Midbrain (tissue), 1 donor: ENCODE measurements at regions not wholly inside any gene's neighbourhood (a gene's known extent, or its start where the extent isn't known, plus 50 kb on each side); places are given as distances from the start of the nearest gene placed in this dataset.

Experiments used
- DNase-seq: peaks from one replicate; lab custom pipeline; 2025; lab: John Stamatoyannopoulos, UW

GRCh38 chr4:124321364-124321763 is 391.2 kb downstream of the ANKRD50 start:
- DNase-seq = no peak

DNA sequence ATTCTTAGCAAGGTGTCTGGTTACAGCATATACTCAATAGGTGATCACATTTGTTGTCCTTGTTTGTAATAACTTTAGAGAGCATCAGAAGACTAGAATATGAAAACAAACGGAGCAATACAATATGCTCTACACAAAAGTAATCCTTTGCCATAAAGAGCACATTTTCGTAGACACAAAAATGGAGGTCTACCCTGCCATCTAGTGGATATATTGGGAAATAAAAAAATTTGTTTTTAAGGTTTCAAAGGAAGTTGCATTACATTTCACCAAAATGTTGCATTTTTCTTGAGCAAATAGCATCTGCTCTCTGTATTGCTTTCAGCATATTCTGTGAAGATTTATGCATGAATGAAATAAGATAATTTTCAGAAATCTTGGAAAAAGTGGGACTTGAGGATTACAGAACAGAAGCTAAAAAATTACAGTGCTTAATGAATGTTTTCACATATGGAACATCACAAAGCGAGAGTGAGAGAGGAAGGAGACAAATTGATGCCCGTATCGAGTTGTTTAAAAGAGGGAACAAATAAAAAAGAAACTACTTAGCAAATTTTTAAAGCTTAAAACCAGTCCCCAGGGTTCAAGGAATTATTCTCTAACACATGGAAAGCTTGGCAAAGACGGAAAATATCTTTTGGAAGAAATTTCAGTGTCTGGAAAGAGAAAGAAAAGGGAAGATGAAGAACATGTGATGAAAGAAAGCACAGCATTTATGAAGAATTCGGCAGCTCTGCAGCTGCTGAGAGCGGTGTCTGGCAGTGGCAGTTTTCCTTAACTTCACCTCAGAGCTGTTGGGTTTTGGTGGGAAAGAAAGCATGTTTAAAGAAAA is 390.1 kb downstream of the ANKRD50 start:
- peak; percentile 4 for DNase-seq

GRCh38 chr4:124325690-124326089 is 386.8 kb downstream of the ANKRD50 start:
- no peak for DNase-seq

- DNase-seq = no peak
Observed at GRCh38 chr4:124329134-124329533, 383.4 kb downstream of the ANKRD50 start.

DNA sequence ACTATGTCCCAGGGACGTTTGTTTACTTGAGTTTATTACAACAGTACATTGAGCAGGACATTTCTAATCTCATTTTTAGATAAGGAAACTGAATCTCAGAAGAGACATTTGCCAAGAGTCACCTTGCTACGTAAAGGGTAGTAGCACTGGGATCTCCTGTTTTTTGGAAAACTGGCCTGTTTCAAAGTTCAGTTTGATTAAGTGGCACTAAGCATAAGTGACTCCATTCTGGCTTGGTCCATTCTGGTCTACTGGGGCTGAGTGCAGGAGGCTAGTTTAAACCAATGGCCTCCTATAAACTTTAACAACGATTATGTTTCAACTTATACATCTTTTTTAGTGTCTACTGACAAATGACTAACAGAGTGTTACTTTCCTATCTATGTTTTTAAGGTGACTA is 382.5 kb downstream of the ANKRD50 start:
- no peak for DNase-seq

DNA sequence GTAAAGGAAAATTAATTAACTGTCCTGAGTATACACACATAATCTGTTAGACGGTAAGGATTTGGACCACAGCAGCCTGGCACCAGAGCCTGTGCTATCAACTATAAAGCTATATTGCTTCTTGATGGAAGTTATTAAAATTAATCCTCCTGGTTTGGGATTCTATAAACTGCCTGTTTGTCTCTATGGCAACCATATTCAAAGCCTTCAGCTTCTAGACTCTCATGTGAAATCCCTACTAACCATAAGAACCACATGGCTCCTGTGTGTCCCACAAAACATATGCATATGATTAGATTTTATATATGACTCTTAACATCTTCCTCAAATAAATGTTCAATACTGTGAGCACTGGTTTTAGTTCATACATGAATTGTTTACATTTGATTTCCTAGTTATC is 380.8 kb downstream of the ANKRD50 start:
- DNase-seq = no peak

- no peak for DNase-seq
Observed at GRCh38 chr4:124333466-124333865, 379.1 kb downstream of the ANKRD50 start.

- DNase-seq = peak; percentile 51
Observed at GRCh38 chr4:124334119-124334518, 378.4 kb downstream of the ANKRD50 start.

DNA sequence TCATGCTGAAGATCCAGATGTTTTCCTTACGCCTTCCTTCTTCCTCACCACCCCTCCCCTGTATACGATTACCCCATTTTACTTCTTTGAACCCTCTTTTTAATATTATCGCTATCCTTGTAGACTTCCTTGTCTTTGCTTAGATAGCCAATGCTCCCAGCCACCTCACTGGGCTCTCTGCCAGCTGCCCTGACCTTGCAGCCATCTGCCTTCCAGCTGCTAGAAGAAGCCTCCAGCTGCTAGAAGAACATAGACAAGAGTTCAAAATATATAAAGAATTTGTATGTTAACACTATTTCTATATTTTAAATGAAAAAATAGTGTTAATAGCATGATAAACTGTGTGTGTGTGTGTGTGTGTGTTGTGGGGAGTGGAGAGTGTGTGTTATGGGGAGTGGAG is 374.7 kb downstream of the ANKRD50 start:
- DNase-seq = no peak

- DNase-seq = no peak
Observed at GRCh38 chr4:124343661-124344171, 368.8 kb downstream of the ANKRD50 start.

GRCh38 chr4:124372916-124373315 is 339.6 kb downstream of the ANKRD50 start:
- DNase-seq = no peak

GRCh38 chr4:124386163-124386562 is 326.4 kb downstream of the ANKRD50 start:
- no peak for DNase-seq

DNA sequence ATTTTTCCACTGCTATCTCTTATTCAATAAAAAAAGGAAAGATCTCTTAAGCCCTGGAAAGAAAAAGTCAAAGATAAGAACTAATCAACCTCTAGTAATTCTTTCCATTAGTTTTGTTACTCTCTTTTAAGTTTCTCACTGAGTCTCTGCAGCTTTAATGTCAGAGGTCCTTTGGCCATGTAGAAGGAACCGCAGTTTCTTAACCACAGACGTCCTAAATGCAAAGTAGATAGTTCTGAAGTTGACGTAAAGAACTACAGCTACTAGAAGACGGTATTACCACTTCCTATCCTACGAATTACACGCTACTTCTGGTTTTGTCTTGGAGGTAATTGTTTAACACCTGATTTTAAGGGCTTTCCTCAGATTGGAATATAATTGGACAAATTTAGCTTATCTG is 325.9 kb downstream of the ANKRD50 start:
- DNase-seq = no peak

DNA sequence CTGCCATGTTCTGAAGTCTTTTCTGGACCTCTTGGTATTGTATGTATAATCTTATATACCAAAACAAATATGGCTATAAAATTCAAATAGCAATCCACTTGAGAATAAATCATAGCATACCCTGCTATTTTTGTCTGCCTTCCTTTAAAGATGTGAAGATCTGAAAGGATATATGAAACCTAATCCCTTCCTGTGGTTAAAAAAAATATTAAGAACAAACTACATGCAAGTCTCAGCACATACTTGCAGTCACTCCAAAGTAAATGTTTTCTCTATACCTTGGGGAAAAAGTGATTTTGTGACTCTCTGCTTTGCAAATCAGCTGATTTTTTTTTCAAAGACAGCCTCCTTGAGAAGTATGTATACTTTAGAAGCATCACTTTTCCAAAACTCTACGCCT is 322.9 kb downstream of the ANKRD50 start:
- no peak for DNase-seq

DNA sequence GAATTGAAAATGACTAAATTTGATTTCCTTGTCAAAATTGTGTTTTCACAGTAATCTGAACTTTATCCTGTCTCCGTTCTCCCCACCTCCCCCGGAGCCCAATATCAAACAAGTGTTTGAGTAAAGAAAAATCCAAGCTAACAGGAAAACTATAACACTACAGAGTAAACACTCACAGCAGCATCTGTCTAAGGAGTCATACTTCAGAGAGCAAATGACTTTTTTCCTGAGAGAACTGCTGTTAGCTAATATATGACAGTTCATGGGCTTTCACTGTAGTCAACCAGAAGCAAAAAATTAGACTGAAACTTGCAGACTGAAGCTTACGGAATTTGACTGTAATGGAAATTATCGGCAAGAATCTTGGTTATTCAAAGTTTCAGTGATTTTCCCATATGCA is 321.7 kb downstream of the ANKRD50 start:
- no peak for DNase-seq

DNA sequence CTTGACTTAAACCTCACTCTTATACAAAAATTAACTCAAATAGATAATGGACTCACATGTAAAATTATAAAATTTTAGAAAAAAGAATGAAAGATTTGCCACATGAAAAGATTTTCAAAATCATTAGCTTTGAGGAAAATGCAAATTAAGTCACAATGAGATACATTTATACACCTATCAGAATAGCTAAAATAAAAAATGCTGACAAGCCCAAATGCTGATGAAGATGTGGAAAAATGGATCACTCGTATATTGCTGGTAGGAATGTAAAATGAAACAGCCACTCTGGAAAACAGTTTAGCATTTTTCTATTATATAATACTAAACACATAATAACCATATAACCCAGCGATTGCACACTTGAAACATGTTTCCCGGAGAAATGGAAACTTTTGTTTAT is 316.2 kb downstream of the ANKRD50 start:
- DNase-seq = no peak

DNA sequence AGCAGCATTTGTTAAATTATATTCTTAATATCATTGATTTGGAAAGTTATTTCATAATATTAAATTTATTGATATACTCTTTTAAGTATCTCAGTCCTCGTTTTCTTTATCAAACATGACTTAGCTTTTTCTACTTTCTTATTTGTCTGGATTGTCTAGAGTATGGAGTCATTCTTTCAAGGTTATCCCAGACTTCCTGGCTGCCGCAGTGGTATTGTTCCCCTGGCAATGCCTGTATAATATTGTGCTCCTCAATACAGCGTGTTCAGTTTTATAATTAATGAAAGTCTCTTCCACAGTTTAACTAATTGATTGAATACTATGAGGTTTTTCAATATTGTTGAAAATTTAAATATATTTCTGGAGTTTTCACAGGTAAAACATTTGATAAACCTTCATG is 310.9 kb downstream of the ANKRD50 start:
- DNase-seq = no peak

- no peak for DNase-seq
Observed at GRCh38 chr4:124409044-124409443, 303.5 kb downstream of the ANKRD50 start.

GRCh38 chr4:124414276-124415040 is 298.1 kb downstream of the ANKRD50 start:
- no peak for DNase-seq

DNA sequence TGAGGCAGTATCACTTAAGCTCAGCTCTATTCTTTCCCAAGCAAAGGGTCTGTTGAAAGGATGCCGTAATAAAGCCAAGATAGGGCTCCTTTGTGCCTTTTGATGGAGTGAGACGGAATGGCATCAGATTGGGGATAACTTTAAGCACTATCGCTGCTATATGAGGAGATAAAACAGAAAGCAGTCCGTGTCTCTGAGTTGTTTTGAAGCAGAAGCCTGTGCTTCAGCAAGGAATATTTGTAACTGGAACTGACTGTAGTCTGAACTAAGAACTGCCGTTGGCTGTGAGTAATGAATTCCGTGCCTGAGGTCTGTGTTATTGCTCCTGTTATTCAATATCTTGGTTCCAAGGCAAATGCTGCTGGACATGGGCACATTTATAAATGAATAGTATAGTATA is 297.4 kb downstream of the ANKRD50 start:
- no peak for DNase-seq

DNA sequence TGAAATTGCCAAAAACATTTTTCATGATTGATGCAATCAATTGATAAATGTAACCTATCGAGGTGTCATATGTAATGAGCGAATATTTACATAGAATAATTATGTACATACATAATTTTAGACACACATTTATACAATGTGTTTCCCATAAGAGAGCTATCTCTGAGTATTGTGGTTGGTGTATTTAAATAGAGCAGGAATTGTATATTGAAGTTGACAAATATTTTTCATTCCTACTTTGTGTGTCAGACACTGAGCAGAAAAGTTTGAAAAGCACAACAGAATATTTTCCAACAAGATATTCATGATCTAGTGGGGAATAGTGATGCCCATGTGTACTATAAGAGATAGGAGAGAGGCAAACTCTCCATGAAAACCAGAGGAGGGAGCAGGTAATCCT is 295.2 kb downstream of the ANKRD50 start:
- DNase-seq = no peak

DNA sequence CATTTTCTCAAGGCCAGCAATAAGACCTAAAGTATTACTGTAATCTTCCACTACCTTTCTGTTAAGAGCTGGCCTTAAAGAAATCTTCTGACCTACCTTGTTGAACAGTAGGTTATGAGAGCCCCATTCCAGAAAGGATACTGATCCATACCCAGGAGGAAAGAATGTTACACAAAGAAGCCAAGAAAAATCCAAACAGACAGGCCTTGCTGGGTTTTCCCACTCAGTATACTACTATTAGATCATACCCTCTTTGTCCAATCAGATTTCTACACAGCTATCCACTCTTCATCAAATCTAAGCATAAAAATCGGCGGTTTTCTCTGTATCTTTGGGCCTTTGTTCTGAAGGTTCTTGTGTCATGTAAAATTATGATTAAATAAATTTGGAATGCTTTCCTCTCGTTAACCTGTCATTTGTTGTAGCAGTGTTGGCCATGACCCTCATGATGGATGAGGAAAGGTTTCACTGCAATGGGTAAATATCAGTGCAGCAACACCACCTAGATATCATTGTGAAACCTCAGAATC is 292.3 kb downstream of the ANKRD50 start:
- no peak for DNase-seq

- no peak for DNase-seq
Observed at GRCh38 chr4:124423160-124423559, 289.4 kb downstream of the ANKRD50 start.
